ENCODE measurements at regions not wholly inside any gene's neighbourhood (a gene's known extent, or its start where the extent isn't known, plus 50 kb on each side); places are given as distances from the start of the nearest gene placed in this dataset.

- no peaks in the 10 kb centered on the region for H3K36me3 ChIP-seq (ENCODE audit: insufficient read depth, low read length)
- H3K27ac ChIP-seq (ENCODE audit: low read depth, low read length): no peak overlapping the region
- no peak overlapping the region for H3K4me3 ChIP-seq (ENCODE audit: low read length)
- H3K9me3 ChIP-seq (ENCODE audit: insufficient read depth, low read depth, low read length): no peaks in the 10 kb centered on the region
- 99% methylated on average over 3 of the region's 4 CpGs for WGBS
- H3K4me1 ChIP-seq (ENCODE audit: insufficient read depth, low read length): peaks cover 24% of the 10 kb centered on the region
- no peak overlapping the region for H3K9ac ChIP-seq (ENCODE audit: low read depth, low read length)
- no peaks in the 10 kb centered on the region for H3K27me3 ChIP-seq (ENCODE audit: insufficient read depth, low read length)
Measured at GRCh38 chr2:137823196-137823595, 141.1 kb upstream of the HNMT start.

GRCh38 chr2:137824501-137824900, 139.8 kb upstream of the HNMT start:
- WGBS: 51% methylated on average over 1 of the region's 1 CpG
- Histone ChIP-seq H3K4me1 (ENCODE audit: insufficient read depth, low read length) (peaks cover 32% of the 10 kb centered on the region), H3K27ac (ENCODE audit: low read depth, low read length) (peak overlapping the region; percentile 57; the same call in 1 of the 2 replicates), H3K36me3 (ENCODE audit: insufficient read depth, low read length) (no peaks in the 10 kb centered on the region), H3K27me3 (ENCODE audit: insufficient read depth, low read length) (no peaks in the 10 kb centered on the region), H3K9ac (ENCODE audit: low read depth, low read length) (no peak overlapping the region), H3K9me3 (ENCODE audit: insufficient read depth, low read depth, low read length) (no peaks in the 10 kb centered on the region), H3K4me3 (ENCODE audit: low read length) (no peak overlapping the region)

- H3K27ac ChIP-seq (ENCODE audit: low read depth, low read length): no peak overlapping the region
- no peaks in the 10 kb centered on the region for H3K36me3 ChIP-seq (ENCODE audit: insufficient read depth, low read length)
- no peak overlapping the region for H3K4me3 ChIP-seq (ENCODE audit: low read length)
- 94% methylated on average over 5 of the region's 5 CpGs for WGBS
- no peak overlapping the region for H3K9ac ChIP-seq (ENCODE audit: low read depth, low read length)
- peaks cover 33% of the 10 kb centered on the region for H3K4me1 ChIP-seq (ENCODE audit: insufficient read depth, low read length)
- H3K27me3 ChIP-seq (ENCODE audit: insufficient read depth, low read length): no peaks in the 10 kb centered on the region
- H3K9me3 ChIP-seq (ENCODE audit: insufficient read depth, low read depth, low read length): no peaks in the 10 kb centered on the region
Measured at GRCh38 chr2:137826373-137827372, 137.6 kb upstream of the HNMT start.

- Histone ChIP-seq H3K27ac (ENCODE audit: low read depth, low read length) (no peak overlapping the region), H3K4me1 (ENCODE audit: insufficient read depth, low read length) (peaks cover 29% of the 10 kb centered on the region), H3K36me3 (ENCODE audit: insufficient read depth, low read length) (no peaks in the 10 kb centered on the region), H3K9me3 (ENCODE audit: insufficient read depth, low read depth, low read length) (no peaks in the 10 kb centered on the region), H3K4me3 (ENCODE audit: low read length) (no peak overlapping the region), H3K27me3 (ENCODE audit: insufficient read depth, low read length) (no peaks in the 10 kb centered on the region), H3K9ac (ENCODE audit: low read depth, low read length) (no peak overlapping the region)
- WGBS: 82% methylated on average over 2 of the region's 3 CpGs
Measured at GRCh38 chr2:137828624-137829023, 135.6 kb upstream of the HNMT start.

GRCh38 chr2:137829251-137829650, 135.0 kb upstream of the HNMT start:
- H3K9me3 ChIP-seq (ENCODE audit: insufficient read depth, low read depth, low read length): no peaks in the 10 kb centered on the region
- peaks cover 24% of the 10 kb centered on the region for H3K4me1 ChIP-seq (ENCODE audit: insufficient read depth, low read length)
- no peak overlapping the region for H3K27ac ChIP-seq (ENCODE audit: low read depth, low read length)
- H3K27me3 ChIP-seq (ENCODE audit: insufficient read depth, low read length): no peaks in the 10 kb centered on the region
- H3K4me3 ChIP-seq (ENCODE audit: low read length): no peak overlapping the region
- H3K36me3 ChIP-seq (ENCODE audit: insufficient read depth, low read length): no peaks in the 10 kb centered on the region
- H3K9ac ChIP-seq (ENCODE audit: low read depth, low read length): no peak overlapping the region
- 48% methylated on average over 2 of the region's 2 CpGs for WGBS

GRCh38 chr2:137834760-137835379, 129.4 kb upstream of the HNMT start:
- no peaks in the 10 kb centered on the region for H3K36me3 ChIP-seq (ENCODE audit: insufficient read depth, low read length)
- WGBS: 96% methylated on average over 6 of the region's 6 CpGs
- no peaks in the 10 kb centered on the region; the same call in 1 of the 2 replicates for H3K4me1 ChIP-seq (ENCODE audit: insufficient read depth, low read length)
- no peak overlapping the region for H3K27ac ChIP-seq (ENCODE audit: low read depth, low read length)
- no peak overlapping the region for H3K4me3 ChIP-seq (ENCODE audit: low read length)
- H3K9ac ChIP-seq (ENCODE audit: low read depth, low read length): no peak overlapping the region
- no peaks in the 10 kb centered on the region for H3K27me3 ChIP-seq (ENCODE audit: insufficient read depth, low read length)
- no peaks in the 10 kb centered on the region for H3K9me3 ChIP-seq (ENCODE audit: insufficient read depth, low read depth, low read length)

- Histone ChIP-seq H3K4me1 (ENCODE audit: insufficient read depth, low read length) (no peaks in the 10 kb centered on the region; the same call in 1 of the 2 replicates), H3K27me3 (ENCODE audit: insufficient read depth, low read length) (no peaks in the 10 kb centered on the region), H3K4me3 (ENCODE audit: low read length) (no peak overlapping the region), H3K9me3 (ENCODE audit: insufficient read depth, low read depth, low read length) (no peaks in the 10 kb centered on the region), H3K9ac (ENCODE audit: low read depth, low read length) (no peak overlapping the region), H3K36me3 (ENCODE audit: insufficient read depth, low read length) (no peaks in the 10 kb centered on the region), H3K27ac (ENCODE audit: low read depth, low read length) (no peak overlapping the region)
- WGBS: 97% methylated on average over 3 of the region's 3 CpGs
Measured at GRCh38 chr2:137836671-137837070, 127.6 kb upstream of the HNMT start.

GRCh38 chr2:137837830-137838229, 126.4 kb upstream of the HNMT start:
- Histone ChIP-seq H3K27ac (ENCODE audit: low read depth, low read length) (no peak overlapping the region), H3K36me3 (ENCODE audit: insufficient read depth, low read length) (no peaks in the 10 kb centered on the region), H3K27me3 (ENCODE audit: insufficient read depth, low read length) (no peaks in the 10 kb centered on the region), H3K4me1 (ENCODE audit: insufficient read depth, low read length) (no peaks in the 10 kb centered on the region), H3K9ac (ENCODE audit: low read depth, low read length) (no peak overlapping the region), H3K4me3 (ENCODE audit: low read length) (no peak overlapping the region), H3K9me3 (ENCODE audit: insufficient read depth, low read depth, low read length) (no peaks in the 10 kb centered on the region)
- WGBS: 74% methylated on average over 4 of the region's 4 CpGs

- no peak overlapping the region for H3K9ac ChIP-seq (ENCODE audit: low read depth, low read length)
- H3K36me3 ChIP-seq (ENCODE audit: insufficient read depth, low read length): no peaks in the 10 kb centered on the region
- H3K27me3 ChIP-seq (ENCODE audit: insufficient read depth, low read length): no peaks in the 10 kb centered on the region
- 70% methylated on average over 6 of the region's 8 CpGs for WGBS
- no peaks in the 10 kb centered on the region for H3K4me1 ChIP-seq (ENCODE audit: insufficient read depth, low read length)
- no peaks in the 10 kb centered on the region for H3K9me3 ChIP-seq (ENCODE audit: insufficient read depth, low read depth, low read length)
- no peak overlapping the region for H3K4me3 ChIP-seq (ENCODE audit: low read length)
- H3K27ac ChIP-seq (ENCODE audit: low read depth, low read length): no peak overlapping the region
Measured at GRCh38 chr2:137838255-137839092, 125.8 kb upstream of the HNMT start.

GRCh38 chr2:137842430-137842829, 121.8 kb upstream of the HNMT start:
- no peaks in the 10 kb centered on the region for H3K27me3 ChIP-seq (ENCODE audit: insufficient read depth, low read length)
- no peak overlapping the region for H3K4me3 ChIP-seq (ENCODE audit: low read length)
- H3K27ac ChIP-seq (ENCODE audit: low read depth, low read length): no peak overlapping the region
- no peaks in the 10 kb centered on the region for H3K36me3 ChIP-seq (ENCODE audit: insufficient read depth, low read length)
- peaks cover 7% of the 10 kb centered on the region for H3K4me1 ChIP-seq (ENCODE audit: insufficient read depth, low read length)
- no peak overlapping the region for H3K9ac ChIP-seq (ENCODE audit: low read depth, low read length)
- peaks cover 9% of the 10 kb centered on the region; the same call in 1 of the 2 replicates for H3K9me3 ChIP-seq (ENCODE audit: insufficient read depth, low read depth, low read length)

GRCh38 chr2:137842952-137843351, 121.3 kb upstream of the HNMT start:
- no peaks in the 10 kb centered on the region for H3K27me3 ChIP-seq (ENCODE audit: insufficient read depth, low read length)
- no peak overlapping the region for H3K9ac ChIP-seq (ENCODE audit: low read depth, low read length)
- peaks cover 9% of the 10 kb centered on the region; the same call in 1 of the 2 replicates for H3K9me3 ChIP-seq (ENCODE audit: insufficient read depth, low read depth, low read length)
- no peak overlapping the region for H3K4me3 ChIP-seq (ENCODE audit: low read length)
- H3K4me1 ChIP-seq (ENCODE audit: insufficient read depth, low read length): peaks cover 13% of the 10 kb centered on the region
- no peaks in the 10 kb centered on the region for H3K36me3 ChIP-seq (ENCODE audit: insufficient read depth, low read length)
- no peak overlapping the region for H3K27ac ChIP-seq (ENCODE audit: low read depth, low read length)
- 94% methylated on average over 2 of the region's 3 CpGs for WGBS
